K562 (cell line): ENCODE measurements at regions not wholly inside any gene's neighbourhood (a gene's known extent, or its start where the extent isn't known, plus 50 kb on each side); places are given as distances from the start of the nearest gene placed in this dataset.

Experiments
- ATAC-seq: fragments of 200-7000 bp; cut with Tn5 transposase; 3 replicates; pipeline ENCODE4 v1.9.1; 2020; ENCODE audit warnings: moderate library complexity
- BruUV-seq: library from RNA; stranded (reverse); fragments of 400-500 nt; replicated peaks from 2 replicates; lab custom pipeline; 2021; lab: Mats Ljungman, UMichigan
- CTCF ChIA-PET: fragments of 300-600 bp; formaldehyde crosslinking; extraction: SDS; loops from one replicate; lab custom pipeline; 2021; ENCODE audit warnings: low intra/inter-chr PET ratio; lab: Yijun Ruan, JAX
- POLR2A ChIA-PET: fragments of 300-600, 350-650 bp; sonication (Branson Sonifier 250); formaldehyde crosslinking; extraction: SDS; loops from one replicate; lab custom pipeline; 2021; ENCODE audit warnings: antibody characterized with exemption, inconsistent platforms; lab: Yijun Ruan, JAX
- DNase-seq, 4 experiments: peaks; one replicate each; pipeline versions ENCODE4 v3.0.0 to v3.0.0-alpha.2; 2011 to 2018; ENCODE audit warnings: low spot score in 3 of 4, mixed read lengths in 3 of 4; ENCODE audit errors: extremely low read depth in 1 of 4
- FAIRE-seq: peaks from 2 replicates; lab custom pipeline; 2011; peaks lifted over from hg19 to GRCh38; lab: Jason Lieb, UNC
- H2AFZ ChIP-seq: 2 replicates; pipeline ENCODE4 v1.6.0; 2011; ENCODE audit warnings: low read depth, low read length, control low read depth, inconsistent platforms
- H3K27ac ChIP-seq: fragments of 200-600 bp; 3 replicates; pipeline ENCODE4 v1.8.0; 2011; ENCODE audit warnings: low read depth, mild to moderate bottlenecking, control low read depth, inconsistent platforms, low read length, moderate library complexity, mixed read lengths; ENCODE audit errors: extremely low read depth
- H3K27me3 ChIP-seq, 2 experiments: fragments of 300-600 bp in 1 of 2; 2 replicates in 1 of 2; 3 replicates in 1 of 2; pipeline versions ENCODE4 v1.6.0 to v1.8.0; 2011; ENCODE audit warnings: inconsistent platforms in 2 of 2, low read length in 2 of 2, mild to moderate bottlenecking in 1 of 2, mixed read lengths in 1 of 2, moderate library complexity in 1 of 2; ENCODE audit not compliant: control insufficient read depth in 2 of 2, insufficient read depth in 2 of 2
- H3K36me3 ChIP-seq: fragments of 300-600 bp; 3 replicates; pipeline ENCODE4 v1.8.0; 2011; ENCODE audit warnings: mild to moderate bottlenecking, low read length, inconsistent platforms; ENCODE audit not compliant: control insufficient read depth, insufficient read depth
- H3K4me1 ChIP-seq, 2 experiments: fragments of 200-600 bp in 1 of 2; replicated peaks in 1 of 2; 2 replicates in 1 of 2; 3 replicates in 1 of 2; pipeline versions ENCODE4 v1.5.1 to v1.8.0; 2011; ENCODE audit warnings: inconsistent platforms in 2 of 2, low read length in 2 of 2, mild to moderate bottlenecking in 1 of 2, mixed read lengths in 1 of 2, moderate library complexity in 1 of 2; ENCODE audit not compliant: control insufficient read depth in 2 of 2, insufficient read depth in 2 of 2
- H3K4me2 ChIP-seq: 2 replicates; pipeline ENCODE4 v1.6.1; 2011; ENCODE audit warnings: low read length, control low read depth, inconsistent platforms, mixed read lengths; ENCODE audit not compliant: insufficient read depth
- H3K4me3 ChIP-seq: fragments of 200-600 bp; sonication (generic), shearing (Covaris generic); 2 replicates; pipeline ENCODE4 v1.5.1; 2016; ENCODE audit warnings: control low read depth, inconsistent platforms
- H3K79me2 ChIP-seq: fragments of 200-600 bp; 3 replicates; pipeline ENCODE4 v1.8.0; 2011; ENCODE audit warnings: low read length, inconsistent platforms; ENCODE audit not compliant: control insufficient read depth, insufficient read depth
- H3K9ac ChIP-seq, 2 experiments: 2 replicates each; pipeline versions ENCODE4 v1.6.0 to v1.6.1; 2011; ENCODE audit warnings: low read depth in 2 of 2, low read length in 2 of 2, control low read depth in 1 of 2, inconsistent platforms in 1 of 2, mild to moderate bottlenecking in 1 of 2, mixed read lengths in 1 of 2; ENCODE audit not compliant: insufficient read depth in 1 of 2
- H3K9me1 ChIP-seq: one replicate; pipeline ENCODE4 v1.6.0; 2011; ENCODE audit warnings: inconsistent platforms, mild to moderate bottlenecking, low read length, moderate library complexity; ENCODE audit not compliant: control insufficient read depth, insufficient read depth
- H3K9me3 ChIP-seq: replicated peaks from 2 replicates; pipeline ENCODE4 v1.5.1; 2011; ENCODE audit warnings: low read depth, low read length, inconsistent platforms; ENCODE audit not compliant: control insufficient read depth, insufficient read depth
- H4K20me1 ChIP-seq: replicated peaks from 2 replicates; pipeline ENCODE4 v1.6.1; 2011; ENCODE audit warnings: low read length, inconsistent platforms, mixed read lengths; ENCODE audit not compliant: control insufficient read depth, insufficient read depth
- BRD9 ChIP-seq: fragments of 450-650 bp; IDR thresholded peaks from 2 replicates; pipeline ENCODE4 v1.6.1; 2018; ENCODE audit warnings: low read depth; ENCODE audit not compliant: partially characterized antibody
- CC2D1A ChIP-seq: fragments of 450-650 bp; IDR thresholded peaks from 2 replicates; pipeline ENCODE4 v1.6.1; 2017; ENCODE audit warnings: mild to moderate bottlenecking
- DLX4 ChIP-seq: fragments of 250-450 bp; sonication (Bioruptor Pico); IDR thresholded peaks from 2 replicates; pipeline ENCODE4 v1.6.1; 2021; ENCODE audit warnings: mild to moderate bottlenecking
- FOXO4 ChIP-seq: fragments of 450-650 bp; formaldehyde crosslinking; IDR thresholded peaks from 2 replicates; pipeline ENCODE4 v1.4.0; 2020; ENCODE audit warnings: mild to moderate bottlenecking, moderate library complexity
- HEY1 ChIP-seq: fragments of 250-450 bp; sonication (Bioruptor Pico); IDR thresholded peaks from 2 replicates; pipeline ENCODE4 v1.5.0; 2020; ENCODE audit warnings: mild to moderate bottlenecking, moderate library complexity, borderline replicate concordance
- HINFP ChIP-seq: fragments of 450-650 bp; conservative IDR thresholded peaks from 2 replicates; pipeline ENCODE4 v1.6.1; 2016; ENCODE audit warnings: missing genetic modification characterization, low read depth, mild to moderate bottlenecking, control low read depth, missing compliant biosample characterization
- ILF3 ChIP-seq: fragments of 450-650 bp; IDR thresholded peaks from 2 replicates; pipeline ENCODE4 v1.6.1; 2018; ENCODE audit warnings: antibody characterized with exemption, mild to moderate bottlenecking, moderate library complexity, borderline replicate concordance
- NEUROD1 ChIP-seq: fragments of 150-350 bp; IDR thresholded peaks from 2 replicates; pipeline ENCODE4 v1.6.1; 2014; ENCODE audit warnings: borderline replicate concordance, low read length, low read depth; ENCODE audit not compliant: partially characterized antibody
- SIX5 ChIP-seq, 2 experiments: IDR thresholded peaks; 2 replicates each; pipeline ENCODE4 v1.6.1; 2011; ENCODE audit warnings: low read length in 2 of 2, borderline replicate concordance in 1 of 2, low read depth in 1 of 2, mild to moderate bottlenecking in 1 of 2, moderate library complexity in 1 of 2; ENCODE audit not compliant: insufficient read depth in 1 of 2
- SNAPC5 ChIP-seq: fragments of 250-450 bp; sonication (Bioruptor Pico); IDR thresholded peaks from 2 replicates; pipeline ENCODE4 v1.8.0; 2021; ENCODE audit warnings: moderate library complexity, mild to moderate bottlenecking, inconsistent platforms
- STAG1 ChIP-seq: sonication (generic); formaldehyde crosslinking; IDR thresholded peaks from 2 replicates; pipeline ENCODE4 v1.5.0; 2020; ENCODE audit warnings: missing genetic modification reagents, borderline replicate concordance
- XRCC4 ChIP-seq: IDR thresholded peaks from one replicate; pipeline ENCODE4 v1.6.1; 2011; ENCODE audit not compliant: insufficient read depth, insufficient read length; ENCODE audit errors: extremely low read depth
- ZFP1 ChIP-seq: fragments of 450-650 bp; formaldehyde crosslinking; IDR thresholded peaks from 2 replicates; pipeline ENCODE4 v1.4.0; 2020; ENCODE audit warnings: mild to moderate bottlenecking, mixed read lengths
- ZNF583 ChIP-seq: fragments of 250-450 bp; sonication (Bioruptor Pico); IDR thresholded peaks from 2 replicates; pipeline ENCODE4 v1.4.0; 2020
- WGBS: fragments of 100-300 bp; shearing (Covaris generic); methylation state at CpG from one replicate; pipeline ENCODE4 v1.1.6; 2016; ENCODE audit warnings: low coverage, mixed read lengths; ENCODE audit not compliant: insufficient coverage; ENCODE audit errors: missing lambda C conversion rate; 5-methylcytosine and 5-hydroxymethylcytosine counted together
- in situ Hi-C: fragments of 300-500 bp; cut with MboI; formaldehyde crosslinking; loops from 4 replicates; pipeline ENCODE4 v1.15.0; 2018; ENCODE audit warnings: inconsistent platforms, mixed read lengths
- intact Hi-C: fragments of 100-400 bp; cut with micrococcal nuclease; formaldehyde crosslinking; loops from 2 replicates; pipeline ENCODE4 v1.14.2; 2022

- Histone ChIP-seq H3K36me3 (no peaks in the 10 kb centered on the region), H3K4me1 (no peaks in the 10 kb centered on the region), H3K9ac (no peak overlapping the region), H3K4me2 (no peak overlapping the region), H4K20me1 (no peaks in the 10 kb centered on the region), H3K9me3 (no peaks in the 10 kb centered on the region), H3K27me3 (no peaks in the 10 kb centered on the region), H3K9me1 (no peaks in the 10 kb centered on the region), H3K4me3 (no peak overlapping the region), H3K79me2 (no peaks in the 10 kb centered on the region), H2AFZ (no peak overlapping the region), H3K27ac (no peak overlapping the region)
- TF ChIP-seq DLX4 (CRISPR knock-in tag) (no peak), NEUROD1 (no peak), SIX5 (IDR thresholded peaks at IDR 0.05; ENCODE audit: borderline replicate concordance in 1 of 2, insufficient read depth in 1 of 2, low read depth in 1 of 2, low read length in 2 of 2) (no peak), XRCC4 (no peak), BRD9 (no peak), ZFP1 (CRISPR knock-in tag) (no peak)
- BruUV-seq: no TSS peak
- intact Hi-C loops (no loop called here), in situ Hi-C loops (no loop called here)
- DNase-seq: no peak
- 4% methylated on average over 2 of the region's 2 CpGs for WGBS
- CTCF ChIA-PET: no interaction called here
- FAIRE-seq: no peak
- no peak for ATAC-seq
- POLR2A ChIA-PET: no interaction called here
Observed at GRCh38 chr6:23097566-23097965, 528.2 kb downstream of the HDGFL1 start.

- no peaks in the 10 kb centered on the region; the same call in 1 of the 2 replicates for H3K9me3 ChIP-seq
- BruUV-seq: no TSS peak
- no peak for TF ChIP-seq HINFP (tag)
- TF ChIP-seq CC2D1A: no peak
- TF ChIP-seq FOXO4 (CRISPR knock-in tag): no peak
- TF ChIP-seq ZNF583: no peak
- no peak for TF ChIP-seq SNAPC5 (CRISPR knock-in tag)
- TF ChIP-seq STAG1: no peak
- TF ChIP-seq ILF3: no peak
- TF ChIP-seq HEY1 (CRISPR knock-in tag): no peak
Observed at GRCh38 chr6:23106951-23107350, 537.6 kb downstream of the HDGFL1 start.

More at GRCh38 chr6:23106951-23107350, 537.6 kb downstream of the HDGFL1 start:
- Histone ChIP-seq H3K4me1 (no peaks in the 10 kb centered on the region), H3K36me3 (no peaks in the 10 kb centered on the region), H4K20me1 (no peaks in the 10 kb centered on the region), H3K4me2 (no peak overlapping the region), H3K4me3 (no peak overlapping the region), H3K27me3 (no peaks in the 10 kb centered on the region), H2AFZ (no peak overlapping the region), H3K9me1 (no peaks in the 10 kb centered on the region), H3K79me2 (no peaks in the 10 kb centered on the region), H3K9ac (no peak overlapping the region), H3K27ac (no peak overlapping the region)
- no peak for ATAC-seq
- peak; percentile 35 for FAIRE-seq
- ChIA-PET CTCF (no interaction called here), POLR2A (no interaction called here)
- intact Hi-C loops (no loop called here), in situ Hi-C loops (no loop called here)
- WGBS: 0% methylated on average over 2 of the region's 2 CpGs
- no peak for DNase-seq
